GM12891 (cell line): ENCODE measurements at regions not wholly inside any gene's neighbourhood (a gene's known extent, or its start where the extent isn't known, plus 50 kb on each side); places are given as distances from the start of the nearest gene placed in this dataset.

Source experiments
- DNase-seq: peaks from one replicate; pipeline ENCODE4 v3.0.0; 2011; ENCODE audit warnings: low spot score; ENCODE audit not compliant: insufficient read length
- FAIRE-seq: peaks from 2 replicates; lab custom pipeline; 2011; peaks lifted over from hg19 to GRCh38; lab: Jason Lieb, UNC
- PAX5 ChIP-seq: IDR thresholded peaks from 2 replicates; pipeline ENCODE4 v1.6.1; 2011; ENCODE audit warnings: low read length, moderate library complexity, mild to moderate bottlenecking; ENCODE audit not compliant: insufficient read depth, severe bottlenecking
- POLR2A ChIP-seq: IDR thresholded peaks from 2 replicates; pipeline ENCODE4 v1.6.1; 2011; ENCODE audit warnings: low read depth, low read length, control low read depth
- POLR2AphosphoS5 ChIP-seq: IDR thresholded peaks from 2 replicates; pipeline ENCODE4 v1.6.1; 2011; ENCODE audit warnings: low read depth, low read length, control low read depth
- POU2F2 ChIP-seq: IDR thresholded peaks from 2 replicates; pipeline ENCODE4 v1.6.1; 2011; ENCODE audit warnings: low read depth, mild to moderate bottlenecking, control low read depth, low read length, moderate library complexity
- SPI1 ChIP-seq: IDR thresholded peaks from 2 replicates; pipeline ENCODE4 v1.6.1; 2011; ENCODE audit warnings: low read depth, low read length, control low read depth
- TAF1 ChIP-seq: IDR thresholded peaks from 2 replicates; pipeline ENCODE4 v1.6.1; 2011; ENCODE audit warnings: low read depth, low read length, control low read depth

- no peak for DNase-seq
- FAIRE-seq, result no peak
- TF ChIP-seq SPI1 (no peak), POLR2AphosphoS5 (no peak), TAF1 (no peak), POU2F2 (no peak), PAX5 (no peak), POLR2A (no peak)
Measured at GRCh38 chrX:25300994-25301393, 285.2 kb upstream of the ARX start.

- TF ChIP-seq SPI1, result no peak
- TF ChIP-seq POLR2A, result no peak
- no peak for TF ChIP-seq TAF1
- TF ChIP-seq PAX5, result no peak
- TF ChIP-seq POU2F2, result no peak
- no peak for TF ChIP-seq POLR2AphosphoS5
- FAIRE-seq, result no peak
- DNase-seq, result no peak
Measured at GRCh38 chrX:25296850-25297249, 281.1 kb upstream of the ARX start.

GRCh38 chrX:25295466-25295865 lies 279.7 kb upstream of the ARX start:
- FAIRE-seq (no peak), DNase-seq (no peak)
- TF ChIP-seq POU2F2 (no peak), PAX5 (no peak), POLR2A (no peak), SPI1 (no peak), POLR2AphosphoS5 (no peak)

- no peak for FAIRE-seq
- TF ChIP-seq SPI1 (no peak), POLR2AphosphoS5 (no peak), POLR2A (no peak), PAX5 (no peak), POU2F2 (no peak), TAF1 (no peak)
- DNase-seq, result no peak
Measured at GRCh38 chrX:25290132-25290531, 274.4 kb upstream of the ARX start.

- DNase-seq (no peak), FAIRE-seq (no peak)
- TF ChIP-seq SPI1, result no peak
- TF ChIP-seq POLR2AphosphoS5, result no peak
- no peak for TF ChIP-seq PAX5
- no peak for TF ChIP-seq POLR2A
- TF ChIP-seq POU2F2, result no peak
- no peak for TF ChIP-seq TAF1
Measured at GRCh38 chrX:25288676-25289075, 272.9 kb upstream of the ARX start.

- DNase-seq (no peak), FAIRE-seq (no peak)
- TF ChIP-seq POLR2AphosphoS5 (no peak), SPI1 (no peak), TAF1 (no peak), POU2F2 (no peak), POLR2A (no peak), PAX5 (no peak)
Measured at GRCh38 chrX:25287521-25287920, 271.8 kb upstream of the ARX start.

- DNase-seq, result no peak
- TF ChIP-seq POLR2A (no peak), POLR2AphosphoS5 (no peak), POU2F2 (no peak), TAF1 (no peak), SPI1 (no peak), PAX5 (no peak)
- FAIRE-seq, result no peak
Measured at GRCh38 chrX:25285598-25285997, 269.8 kb upstream of the ARX start.

GRCh38 chrX:25279510-25279909 lies 263.7 kb upstream of the ARX start:
- FAIRE-seq, result no peak

GRCh38 chrX:25278341-25278740 lies 262.6 kb upstream of the ARX start:
- FAIRE-seq (no peak), DNase-seq (no peak)
- TF ChIP-seq PAX5, result no peak
- TF ChIP-seq TAF1, result no peak
- no peak for TF ChIP-seq SPI1
- no peak for TF ChIP-seq POLR2AphosphoS5
- no peak for TF ChIP-seq POLR2A
- no peak for TF ChIP-seq POU2F2

More at GRCh38 chrX:25279510-25279909, 263.7 kb upstream of the ARX start:
- DNase-seq, result no peak
- TF ChIP-seq POLR2A (no peak), POU2F2 (no peak), SPI1 (no peak)

GRCh38 chrX:25277574-25277973 lies 261.8 kb upstream of the ARX start:
- FAIRE-seq, result no peak

More at GRCh38 chrX:25277574-25277973, 261.8 kb upstream of the ARX start:
- TF ChIP-seq PAX5 (no peak), TAF1 (no peak), SPI1 (no peak), POLR2AphosphoS5 (no peak), POU2F2 (no peak), POLR2A (no peak)
- DNase-seq, result no peak
